ENCODE measurements at regions not wholly inside any gene's neighbourhood (a gene's known extent, or its start where the extent isn't known, plus 50 kb on each side); places are given as distances from the start of the nearest gene placed in this dataset.

DNA sequence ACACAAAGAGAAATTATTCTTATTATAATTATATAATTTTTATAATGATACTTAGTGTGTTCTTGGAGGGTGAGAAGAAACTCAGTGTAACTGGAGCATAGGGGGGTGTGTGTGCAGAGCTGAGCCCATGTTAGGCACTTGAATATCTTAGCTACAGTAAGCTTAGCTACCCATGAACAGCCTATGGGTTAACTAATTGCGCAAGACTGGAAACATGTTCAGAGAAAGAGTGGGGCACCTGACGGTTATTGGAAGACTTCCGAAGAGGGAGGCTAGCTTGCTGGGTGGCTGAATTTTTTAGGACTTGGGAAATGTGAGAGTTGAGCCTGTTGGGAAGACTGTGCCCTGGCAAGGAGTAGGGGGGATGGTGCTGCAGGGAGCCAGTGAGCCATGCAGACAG, 229.2 kb downstream of the SLC4A3 start:
- no peak overlapping the region for H3K27ac ChIP-seq (ENCODE audit: insufficient read length, low read depth, low read length)
- H4K5ac ChIP-seq (ENCODE audit: insufficient read length, low read depth, low read length): no peak overlapping the region
- H3K4me2 ChIP-seq (ENCODE audit: insufficient read depth, insufficient read length, low read length): no peak overlapping the region
- H3K79me2 ChIP-seq (ENCODE audit: insufficient read depth, low read length): no peaks in the 10 kb centered on the region
- no CpG with 5 or more reads among the region's 3 CpGs for WGBS (ENCODE audit: extremely low coverage, insufficient read length, low lambda C conversion rate)
- no peak overlapping the region for H4K91ac ChIP-seq (ENCODE audit: insufficient read length, low read depth, low read length)
- DNase-seq: no peak
- H3K23ac ChIP-seq (ENCODE audit: insufficient read length, low read depth, low read length): no peak overlapping the region
- no peak overlapping the region for H2AFZ ChIP-seq (ENCODE audit: low read length)
- no peak overlapping the region for H3K9ac ChIP-seq (ENCODE audit: extremely low read depth, insufficient read length, low read length)
- Mint-ChIP-seq H3K4me1 (peaks cover 16 to 21% of the 10 kb centered on the region in 2 experiments), H3K36me3 (ENCODE audit: insufficient read depth in 1 of 3, low read depth in 3 of 3) (no peaks in the 10 kb centered on the region; a peak in 1 of 7 replicates), H3K4me3 (no peak overlapping the region), H3K27ac (peak overlapping the region in 1 of 3 experiments; percentile 9; a peak in 1 of 7 replicates), H3K9me3 (no peaks in the 10 kb centered on the region; a peak in 2 of 5 replicates), H3K27me3 (ENCODE audit: low read depth) (peaks cover 30% of the 10 kb centered on the region)
- no peak overlapping the region for H3K18ac ChIP-seq (ENCODE audit: insufficient read length, low read depth, low read length)
- no peaks in the 10 kb centered on the region for H3K23me2 ChIP-seq (ENCODE audit: insufficient read length, low read depth, low read length, poor library complexity, severe bottlenecking)
- no peaks in the 10 kb centered on the region for H3K9me3 ChIP-seq (ENCODE audit: control insufficient read depth, low read depth, low read length)
- no peak overlapping the region for H3K14ac ChIP-seq (ENCODE audit: insufficient read depth, low read length)
- H3K4ac ChIP-seq (ENCODE audit: low read depth, low read length): no peak overlapping the region
- no peaks in the 10 kb centered on the region for H4K20me1 ChIP-seq (ENCODE audit: control insufficient read depth, insufficient read depth, insufficient read length)
- TF ChIP-seq, protein P1, sequence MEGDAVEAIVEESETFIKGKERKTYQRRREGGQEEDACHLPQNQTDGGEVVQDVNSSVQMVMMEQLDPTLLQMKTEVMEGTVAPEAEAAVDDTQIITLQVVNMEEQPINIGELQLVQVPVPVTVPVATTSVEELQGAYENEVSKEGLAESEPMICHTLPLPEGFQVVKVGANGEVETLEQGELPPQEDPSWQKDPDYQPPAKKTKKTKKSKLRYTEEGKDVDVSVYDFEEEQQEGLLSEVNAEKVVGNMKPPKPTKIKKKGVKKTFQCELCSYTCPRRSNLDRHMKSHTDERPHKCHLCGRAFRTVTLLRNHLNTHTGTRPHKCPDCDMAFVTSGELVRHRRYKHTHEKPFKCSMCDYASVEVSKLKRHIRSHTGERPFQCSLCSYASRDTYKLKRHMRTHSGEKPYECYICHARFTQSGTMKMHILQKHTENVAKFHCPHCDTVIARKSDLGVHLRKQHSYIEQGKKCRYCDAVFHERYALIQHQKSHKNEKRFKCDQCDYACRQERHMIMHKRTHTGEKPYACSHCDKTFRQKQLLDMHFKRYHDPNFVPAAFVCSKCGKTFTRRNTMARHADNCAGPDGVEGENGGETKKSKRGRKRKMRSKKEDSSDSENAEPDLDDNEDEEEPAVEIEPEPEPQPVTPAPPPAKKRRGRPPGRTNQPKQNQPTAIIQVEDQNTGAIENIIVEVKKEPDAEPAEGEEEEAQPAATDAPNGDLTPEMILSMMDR (conservative IDR thresholded peaks at IDR 0.05): no peak
- H2BK15ac ChIP-seq (ENCODE audit: low read depth, low read length): no peak overlapping the region
- no peak overlapping the region for H3T11ph ChIP-seq (ENCODE audit: low read length)
- H2BK20ac ChIP-seq (ENCODE audit: low read depth, low read length, poor library complexity, severe bottlenecking): no peak overlapping the region
- no peak overlapping the region for H2BK120ac ChIP-seq (ENCODE audit: low read depth, low read length, poor library complexity, severe bottlenecking)
- H3K56ac ChIP-seq (ENCODE audit: insufficient read length, low read depth, low read length): no peak overlapping the region
- H3K4me1 ChIP-seq (ENCODE audit: insufficient read depth, low read length): no peaks in the 10 kb centered on the region; the same call in 1 of the 2 replicates
- H2BK5ac ChIP-seq (ENCODE audit: insufficient read length, low read length): no peak overlapping the region
- no peak overlapping the region for H2AK5ac ChIP-seq (ENCODE audit: insufficient read length, low read length)
- H3K27me3 ChIP-seq (ENCODE audit: insufficient read depth, low read length): no peaks in the 10 kb centered on the region; the same call in 1 of the 2 replicates
- H4K8ac ChIP-seq (replicated peaks; ENCODE audit: insufficient read length, low read depth, low read length): no peak overlapping the region
- no peaks in the 10 kb centered on the region for H3K79me1 ChIP-seq (ENCODE audit: insufficient read depth, low read depth, low read length, poor library complexity, severe bottlenecking)
- no peak overlapping the region for H2BK12ac ChIP-seq (ENCODE audit: insufficient read length, low read depth, low read length)
